GM21717 (cell line): ENCODE measurements at regions not wholly inside any gene's neighbourhood (a gene's known extent, or its start where the extent isn't known, plus 50 kb on each side); places are given as distances from the start of the nearest gene placed in this dataset.

Experiments used
- ATAC-seq: cut with Tn5 transposase; IDR thresholded peaks from one replicate; pipeline ENCODE4 v1.9.1; 2021; ENCODE audit warnings: mild to moderate bottlenecking, moderate library complexity; ENCODE audit not compliant: unreplicated experiment

GRCh38 chr4:146029939-146030710, 91.5 kb upstream of the ZNF827 start:
- ATAC-seq, result peak; percentile 88

GRCh38 chr4:146029147-146029546, 90.5 kb upstream of the ZNF827 start:
- peak; percentile 44 for ATAC-seq

GRCh38 chr4:146027761-146028160, 89.1 kb upstream of the ZNF827 start:
- no peak for ATAC-seq

- ATAC-seq, result peak; percentile 99
Observed at GRCh38 chr4:146023334-146023967, 84.8 kb upstream of the ZNF827 start.

GRCh38 chr4:146022541-146022940, 83.9 kb upstream of the ZNF827 start:
- ATAC-seq, result no peak

GRCh38 chr4:146018247-146018646, 79.6 kb upstream of the ZNF827 start:
- no peak for ATAC-seq

- no peak for ATAC-seq
Observed at GRCh38 chr4:146004730-146005129, 66.1 kb upstream of the ZNF827 start.

- no peak for ATAC-seq
Observed at GRCh38 chr4:145988628-145989027, 50.0 kb upstream of the ZNF827 start.
